ENCODE measurements at regions not wholly inside any gene's neighbourhood (a gene's known extent, or its start where the extent isn't known, plus 50 kb on each side); places are given as distances from the start of the nearest gene placed in this dataset.

GRCh38 chr9:107660976-107661375 lies 171.4 kb upstream of the KLF4 start:
- DNase-seq (ENCODE audit: low spot score) = no peak

- DNase-seq (ENCODE audit: low spot score) = no peak
These were observed 163.8 kb upstream of the KLF4 start for GRCh38 chr9:107653263-107653821.

GRCh38 chr9:107650995-107651394 lies 161.4 kb upstream of the KLF4 start:
- no peak for DNase-seq (ENCODE audit: low spot score)

- no peak for DNase-seq (ENCODE audit: low spot score)
These were observed 160.8 kb upstream of the KLF4 start for GRCh38 chr9:107650321-107650720.

GRCh38 chr9:107648153-107648715 lies 158.7 kb upstream of the KLF4 start:
- DNase-seq (ENCODE audit: low spot score) = no peak

GRCh38 chr9:107647611-107648010 lies 158.0 kb upstream of the KLF4 start:
- DNase-seq (ENCODE audit: low spot score) = no peak

GRCh38 chr9:107647141-107647540 lies 157.6 kb upstream of the KLF4 start:
- DNase-seq (ENCODE audit: low spot score) = no peak

GRCh38 chr9:107645464-107645833 lies 155.9 kb upstream of the KLF4 start:
- no peak for DNase-seq (ENCODE audit: low spot score)

- DNase-seq (ENCODE audit: low spot score) = peak; percentile 46
These were observed 155.3 kb upstream of the KLF4 start for GRCh38 chr9:107644733-107645463.

DNA sequence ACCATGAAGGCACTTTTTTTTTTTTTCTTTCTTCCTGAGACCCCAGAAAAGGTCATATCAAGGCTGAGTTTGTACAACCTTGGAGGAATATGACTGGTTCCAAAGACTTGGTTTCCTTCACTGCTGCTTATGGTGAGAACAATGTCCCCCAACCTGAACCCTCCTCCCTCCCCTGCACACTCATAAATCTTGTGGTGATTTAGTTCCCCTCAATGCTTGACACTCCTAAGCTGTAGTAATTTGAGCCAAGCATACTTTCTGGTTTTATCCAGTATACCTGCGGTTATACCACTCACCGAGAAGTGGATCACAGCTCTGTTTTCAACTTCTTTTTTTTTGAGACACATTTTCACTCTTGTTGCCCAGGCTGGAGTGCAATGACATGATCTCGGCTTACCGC lies 149.9 kb upstream of the KLF4 start:
- no peak for DNase-seq (ENCODE audit: low spot score)

GRCh38 chr9:107638521-107639310 lies 149.1 kb upstream of the KLF4 start:
- peak; percentile 60 for DNase-seq (ENCODE audit: low spot score)

GRCh38 chr9:107637421-107638420 lies 148.2 kb upstream of the KLF4 start:
- peak; percentile 91 for DNase-seq (ENCODE audit: low spot score)

- DNase-seq (ENCODE audit: low spot score) = no peak
These were observed 147.2 kb upstream of the KLF4 start for GRCh38 chr9:107636571-107637381.

GRCh38 chr9:107635803-107636174 lies 146.2 kb upstream of the KLF4 start:
- no peak for DNase-seq (ENCODE audit: low spot score)

DNA sequence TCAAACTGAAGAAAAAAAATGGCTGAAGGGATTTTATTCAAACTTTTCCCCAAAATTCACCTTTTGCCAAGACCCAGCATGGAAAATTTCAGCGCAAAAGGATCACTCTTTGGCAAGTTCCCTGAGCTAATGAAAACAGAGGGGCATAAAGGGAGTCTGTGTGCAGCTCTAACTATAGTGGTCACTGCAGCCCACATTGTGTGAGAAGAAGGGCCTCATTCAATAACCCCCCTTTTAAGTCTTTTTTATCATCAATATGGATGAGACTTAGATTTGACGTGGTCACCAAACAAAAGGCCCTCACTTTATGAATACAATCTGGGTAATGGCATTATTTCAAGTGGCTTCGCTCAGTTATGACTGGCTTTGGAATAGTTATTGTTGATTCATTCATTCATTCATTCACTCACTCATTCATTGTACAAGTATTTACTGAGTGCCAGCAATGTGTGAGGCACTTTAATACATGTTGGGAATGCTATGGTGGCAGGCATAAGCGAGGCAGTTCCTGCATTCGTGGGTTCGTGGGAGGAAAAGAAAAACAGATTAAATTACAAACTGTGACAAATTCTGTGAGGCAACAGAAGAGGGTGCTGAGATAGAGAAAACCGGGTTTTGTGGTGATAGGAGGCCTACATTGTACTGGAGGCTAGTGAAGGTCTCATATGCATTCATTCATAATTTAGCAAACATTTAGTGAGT lies 145.7 kb upstream of the KLF4 start:
- no peak for DNase-seq (ENCODE audit: low spot score)

DNA sequence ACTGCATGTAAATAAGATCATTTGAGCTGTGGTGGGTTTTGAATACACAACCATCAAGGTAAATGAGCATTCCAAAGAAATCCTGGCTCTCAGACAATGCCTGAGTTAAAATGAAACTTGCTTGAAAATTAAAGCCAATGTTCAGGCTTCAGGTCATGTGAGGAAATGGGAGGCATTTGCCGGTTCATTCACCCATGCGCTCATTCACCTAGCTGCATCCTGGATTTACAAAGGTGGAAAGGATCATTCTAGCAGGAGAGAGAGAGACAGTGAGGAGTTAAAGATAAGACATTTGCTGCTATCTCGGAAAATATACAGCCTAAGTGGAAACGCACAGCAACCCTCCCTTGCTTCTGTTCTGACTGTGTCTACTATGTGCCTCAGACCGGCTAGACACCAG lies 143.8 kb upstream of the KLF4 start:
- no peak for DNase-seq (ENCODE audit: low spot score)

GRCh38 chr9:107632661-107633060 lies 143.1 kb upstream of the KLF4 start:
- no peak for DNase-seq (ENCODE audit: low spot score)

DNA sequence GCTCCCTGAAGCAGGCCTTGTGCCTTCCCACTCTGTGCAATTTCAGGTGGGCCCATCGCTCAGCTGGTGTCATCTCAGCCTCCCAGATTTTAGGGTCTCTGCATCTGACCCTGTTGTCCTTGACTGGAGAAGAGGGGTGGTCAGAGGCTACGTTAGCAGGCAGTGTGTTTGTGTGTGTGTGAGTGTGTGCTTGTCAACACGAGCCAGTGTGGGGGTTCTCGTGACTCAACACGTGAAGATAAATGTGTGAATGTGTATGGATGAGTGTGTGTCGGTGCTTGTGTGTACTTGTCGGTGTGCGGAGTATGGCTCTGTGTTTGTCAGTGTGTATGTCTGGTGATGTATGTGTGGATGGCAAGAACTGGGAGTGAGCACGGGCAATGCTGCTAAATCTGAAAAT lies 142.6 kb upstream of the KLF4 start:
- DNase-seq (ENCODE audit: low spot score) = no peak

DNA sequence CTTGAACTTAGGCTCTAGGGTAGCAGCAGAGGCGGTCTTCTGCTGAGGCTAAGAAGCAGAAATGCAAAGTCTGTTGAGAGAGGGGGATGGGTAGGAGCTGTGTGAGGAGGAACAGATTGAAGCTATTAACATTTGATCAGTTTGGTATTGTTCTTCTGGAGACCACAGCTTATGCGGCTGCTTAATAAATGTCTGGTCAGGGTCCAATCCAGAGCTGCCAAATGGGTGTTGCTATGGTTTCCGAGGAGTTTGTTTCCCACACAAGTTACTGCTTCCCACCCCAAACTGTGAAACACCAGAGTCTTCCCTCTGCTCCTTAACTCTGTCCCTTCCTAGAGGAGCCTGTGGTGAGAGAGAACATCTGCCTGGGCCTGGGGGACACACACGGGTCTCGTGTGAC lies 142.2 kb upstream of the KLF4 start:
- DNase-seq (ENCODE audit: low spot score) = peak; percentile 18

DNA sequence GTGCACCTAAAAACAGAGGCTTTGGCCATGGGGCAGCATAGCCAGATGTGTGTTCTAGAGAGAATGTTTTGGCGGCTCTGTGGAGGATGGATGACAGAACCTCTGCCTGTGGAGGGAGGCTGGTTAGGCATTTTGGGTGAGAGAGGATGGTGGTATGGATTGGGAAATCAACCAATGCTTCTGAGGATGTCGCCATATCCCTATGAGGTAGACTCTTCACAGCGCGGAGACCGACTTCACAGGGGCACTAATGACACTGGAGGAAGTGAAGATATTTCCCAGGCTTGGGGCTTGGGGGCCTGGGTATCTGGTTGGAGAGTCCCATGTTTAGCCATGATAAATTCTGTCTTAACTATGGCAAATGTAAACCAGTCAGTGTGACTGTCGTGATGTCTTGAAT lies 140.6 kb upstream of the KLF4 start:
- no peak for DNase-seq (ENCODE audit: low spot score)

Data from mucosa of gallbladder (tissue), 1 donor.